HFFc6 (cell line): ENCODE measurements at regions not wholly inside any gene's neighbourhood (a gene's known extent, or its start where the extent isn't known, plus 50 kb on each side); places are given as distances from the start of the nearest gene placed in this dataset.

Experiments
- DNase-seq: peaks from one replicate; pipeline ENCODE4 v3.0.0-alpha.2; 2018
- H3K27ac Mint-ChIP-seq: 2 replicates; pipeline ENCODE4 v1.8.0; 2020; ENCODE audit warnings: mild to moderate bottlenecking, mixed read lengths
- H3K27me3 Mint-ChIP-seq: 2 replicates; pipeline ENCODE4 v1.8.0; 2021; ENCODE audit warnings: mild to moderate bottlenecking, moderate library complexity, mixed read lengths; ENCODE audit not compliant: insufficient read depth
- H3K36me3 Mint-ChIP-seq: 2 replicates; pipeline ENCODE4 v1.8.0; 2021; ENCODE audit warnings: low read depth, mixed read lengths
- H3K4me1 Mint-ChIP-seq: 2 replicates; pipeline ENCODE4 v1.8.0; 2020; ENCODE audit warnings: low read depth, mixed read lengths
- H3K4me3 Mint-ChIP-seq: 2 replicates; pipeline ENCODE4 v1.8.0; 2020; ENCODE audit warnings: mild to moderate bottlenecking, moderate library complexity, mixed read lengths
- H3K9me3 Mint-ChIP-seq: 2 replicates; pipeline ENCODE4 v1.8.0; 2020; ENCODE audit warnings: mild to moderate bottlenecking, mixed read lengths
- CTCF ChIP-seq: fragments of 200-600 bp; sonication (generic); IDR thresholded peaks from 2 replicates; pipeline ENCODE4 v1.5.0; 2021; ENCODE audit warnings: antibody characterized with exemption, mild to moderate bottlenecking

GRCh38 chr5:1952444-1953099 is 69.8 kb upstream of the IRX4 start:
- Mint-ChIP-seq H3K9me3 (peaks cover 38% of the 10 kb centered on the region), H3K36me3 (peaks cover 11% of the 10 kb centered on the region), H3K27ac (no peak overlapping the region), H3K4me1 (no peaks in the 10 kb centered on the region), H3K27me3 (no peaks in the 10 kb centered on the region; the same call in none of the 2 replicates), H3K4me3 (no peak overlapping the region)
- DNase-seq = no peak
- no peak for TF ChIP-seq CTCF

GRCh38 chr5:1952021-1952420 is 69.3 kb upstream of the IRX4 start:
- Mint-ChIP-seq H3K36me3 (peaks cover 11% of the 10 kb centered on the region), H3K4me3 (no peak overlapping the region), H3K4me1 (no peaks in the 10 kb centered on the region), H3K27ac (no peak overlapping the region), H3K9me3 (peaks cover 36% of the 10 kb centered on the region), H3K27me3 (no peaks in the 10 kb centered on the region; the same call in none of the 2 replicates)
- DNase-seq = no peak
- no peak for TF ChIP-seq CTCF

- H3K36me3 Mint-ChIP-seq = peaks cover 11% of the 10 kb centered on the region
- no peak for DNase-seq
- no peak overlapping the region for H3K4me3 Mint-ChIP-seq
- H3K4me1 Mint-ChIP-seq = no peaks in the 10 kb centered on the region
- no peaks in the 10 kb centered on the region; the same call in none of the 2 replicates for H3K27me3 Mint-ChIP-seq
- H3K9me3 Mint-ChIP-seq = peaks cover 36% of the 10 kb centered on the region
- H3K27ac Mint-ChIP-seq = no peak overlapping the region
- TF ChIP-seq CTCF = no peak
Observed at GRCh38 chr5:1951165-1951816, 68.6 kb upstream of the IRX4 start.

GRCh38 chr5:1950708-1951103 is 68.0 kb upstream of the IRX4 start:
- H3K4me3 Mint-ChIP-seq = no peak overlapping the region
- no peak overlapping the region for H3K27ac Mint-ChIP-seq
- no peak for DNase-seq
- H3K36me3 Mint-ChIP-seq = peaks cover 11% of the 10 kb centered on the region
- no peaks in the 10 kb centered on the region; the same call in none of the 2 replicates for H3K27me3 Mint-ChIP-seq
- H3K4me1 Mint-ChIP-seq = no peaks in the 10 kb centered on the region
- no peak for TF ChIP-seq CTCF
- H3K9me3 Mint-ChIP-seq = peaks cover 36% of the 10 kb centered on the region

- H3K27ac Mint-ChIP-seq = no peak overlapping the region
Observed at GRCh38 chr5:1950096-1950707, 67.5 kb upstream of the IRX4 start.

More at GRCh38 chr5:1950096-1950707, 67.5 kb upstream of the IRX4 start:
- H3K4me3 Mint-ChIP-seq = no peak overlapping the region
- H3K9me3 Mint-ChIP-seq = peaks cover 36% of the 10 kb centered on the region
- H3K4me1 Mint-ChIP-seq = no peaks in the 10 kb centered on the region
- no peak for TF ChIP-seq CTCF
- H3K27me3 Mint-ChIP-seq = peaks cover 2% of the 10 kb centered on the region
- peaks cover 11% of the 10 kb centered on the region for H3K36me3 Mint-ChIP-seq
- DNase-seq = no peak
